Upper lobe of left lung (tissue), 4 donors: ENCODE measurements at regions not wholly inside any gene's neighbourhood (a gene's known extent, or its start where the extent isn't known, plus 50 kb on each side); places are given as distances from the start of the nearest gene placed in this dataset.

Experiments used
- CTCF ChIP-seq, 6 experiments: fragments of 450-650 bp in 4 of 6; fragments of 200-600 bp in 2 of 6; sonication (generic) in 2 of 6; IDR thresholded peaks; one replicate each; pipeline ENCODE4 v1.5.1; 2016 to 2019; ENCODE audit warnings: antibody characterized with exemption in 6 of 6
- EP300 ChIP-seq, 4 donors: sonication (generic); formaldehyde crosslinking; IDR thresholded peaks; one replicate each; pipeline ENCODE4 v1.5.1; 2017; ENCODE audit warnings: antibody characterized with exemption in 4 of 4, control low read depth in 2 of 4
- POLR2A ChIP-seq, 4 donors: fragments of 450-650 bp; IDR thresholded peaks; one replicate each; pipeline ENCODE4 v1.5.1; 2016 to 2017; ENCODE audit warnings: antibody characterized with exemption in 4 of 4, mild to moderate bottlenecking in 2 of 4
- POLR2AphosphoS5 ChIP-seq, 2 donors: sonication (generic); formaldehyde crosslinking; IDR thresholded peaks; one replicate each; pipeline ENCODE4 v1.5.1; 2017; ENCODE audit warnings: antibody characterized with exemption in 2 of 2

- no peak for TF ChIP-seq CTCF (IDR thresholded peaks at IDR 0.05)
- TF ChIP-seq POLR2A (IDR thresholded peaks at IDR 0.05) = no peak
- no peak for TF ChIP-seq EP300 (IDR thresholded peaks at IDR 0.05)
- TF ChIP-seq POLR2AphosphoS5 (IDR thresholded peaks at IDR 0.05) = no peak
Observed at GRCh38 chr17:74099442-74100340, 103.8 kb upstream of the RPL38 start.
